Caco-2 (cell line): ENCODE measurements at regions not wholly inside any gene's neighbourhood (a gene's known extent, or its start where the extent isn't known, plus 50 kb on each side); places are given as distances from the start of the nearest gene placed in this dataset.

Source experiments
- BruUV-seq: library from RNA; stranded (reverse); fragments of 400-500 nt; replicated peaks from 2 replicates; lab custom pipeline; 2021; lab: Mats Ljungman, UMichigan
- CTCF ChIA-PET: fragments of 300-600 bp; sonication (Branson Sonifier 250); formaldehyde crosslinking; loops from one replicate; lab custom pipeline; 2022; ENCODE audit warnings: antibody characterized with exemption; lab: Charles Lee
- POLR2A ChIA-PET: fragments of 300-600 bp; sonication (Branson Sonifier 250); formaldehyde crosslinking; loops from one replicate; lab custom pipeline; 2022; ENCODE audit warnings: antibody characterized with exemption; lab: Charles Lee
- DNase-seq, 2 experiments: peaks; one replicate each; pipeline versions ENCODE4 v3.0.0 to v3.0.0-alpha.2; 2020 to 2022
- H3K27me3 ChIP-seq: replicated peaks from 2 replicates; pipeline ENCODE4 v1.6.0; 2011; ENCODE audit warnings: low read length; ENCODE audit not compliant: control insufficient read depth, insufficient read depth
- H3K36me3 ChIP-seq: 2 replicates; pipeline ENCODE4 v1.5.1; 2011; ENCODE audit warnings: low read length; ENCODE audit not compliant: control insufficient read depth, insufficient read depth
- H3K4me1 ChIP-seq: fragments of 250-450 bp; sonication (Bioruptor Pico); 2 replicates; pipeline ENCODE4 v1.5.1; 2020; ENCODE audit warnings: mild to moderate bottlenecking
- H3K4me3 ChIP-seq: 2 replicates; pipeline ENCODE4 v1.5.1; 2011; ENCODE audit warnings: low read depth, mild to moderate bottlenecking, control low read depth, low read length
- H3K9me3 ChIP-seq: fragments of 250-450 bp; sonication (Bioruptor Pico); 2 replicates; pipeline ENCODE4 v1.5.1; 2020; ENCODE audit warnings: mild to moderate bottlenecking, moderate library complexity
- H3K27ac Mint-ChIP-seq: one replicate; pipeline ENCODE4 v1.8.0; 2022; ENCODE audit warnings: mixed read lengths; ENCODE audit not compliant: unreplicated experiment
- H3K27me3 Mint-ChIP-seq: one replicate; pipeline ENCODE4 v1.8.0; 2022; ENCODE audit warnings: mixed read lengths; ENCODE audit not compliant: insufficient read depth, unreplicated experiment
- H3K36me3 Mint-ChIP-seq: one replicate; pipeline ENCODE4 v1.8.0; 2022; ENCODE audit warnings: mild to moderate bottlenecking, mixed read lengths; ENCODE audit not compliant: insufficient read depth, unreplicated experiment
- H3K4me1 Mint-ChIP-seq: one replicate; pipeline ENCODE4 v1.8.0; 2022; ENCODE audit warnings: low read depth, mixed read lengths; ENCODE audit not compliant: unreplicated experiment
- H3K4me3 Mint-ChIP-seq: one replicate; pipeline ENCODE4 v1.8.0; 2022; ENCODE audit warnings: mild to moderate bottlenecking, moderate library complexity, mixed read lengths; ENCODE audit not compliant: unreplicated experiment
- H3K9me3 Mint-ChIP-seq: one replicate; pipeline ENCODE4 v1.8.0; 2022; ENCODE audit warnings: mixed read lengths; ENCODE audit not compliant: unreplicated experiment
- CTCF ChIP-seq, 2 experiments: fragments of 200-600 bp in 1 of 2; IDR thresholded peaks; 1 replicate in 1 of 2; 2 replicates in 1 of 2; pipeline versions ENCODE4 v1.5.1 to v1.8.0; 2011 to 2022; ENCODE audit warnings: antibody characterized with exemption in 1 of 2, control low read depth in 1 of 2, inconsistent platforms in 1 of 2, low read depth in 1 of 2, low read length in 1 of 2, mild to moderate bottlenecking in 1 of 2, moderate library complexity in 1 of 2; ENCODE audit not compliant: insufficient read depth in 1 of 2, severe bottlenecking in 1 of 2, unreplicated experiment in 1 of 2
- intact Hi-C: fragments of 100-400 bp; cut with micrococcal nuclease; formaldehyde crosslinking; loops from one replicate; pipeline ENCODE4 v1.10.0; 2022; ENCODE audit not compliant: unreplicated experiment

- H3K27me3 Mint-ChIP-seq, result peaks cover 6% of the 10 kb centered on the region
- H3K9me3 Mint-ChIP-seq, result no peaks in the 10 kb centered on the region
- H3K36me3 Mint-ChIP-seq, result no peaks in the 10 kb centered on the region
- H3K4me3 Mint-ChIP-seq, result no peak overlapping the region
- intact Hi-C loops, result no loop called here
- BruUV-seq, result no TSS peak
- CTCF ChIA-PET, result no interaction called here
- DNase-seq, result no peak
- POLR2A ChIA-PET, result no interaction called here
- no peak overlapping the region for H3K4me3 ChIP-seq
- H3K36me3 ChIP-seq, result no peaks in the 10 kb centered on the region
- no peaks in the 10 kb centered on the region for H3K9me3 ChIP-seq
- no peak for TF ChIP-seq CTCF (IDR thresholded peaks at IDR 0.05; ENCODE audit: insufficient read depth in 1 of 2, low read depth in 1 of 2, low read length in 1 of 2, severe bottlenecking in 1 of 2, unreplicated experiment in 1 of 2)
- H3K4me1 ChIP-seq, result no peaks in the 10 kb centered on the region
- no peak overlapping the region for H3K27ac Mint-ChIP-seq
- H3K27me3 ChIP-seq, result no peaks in the 10 kb centered on the region; the same call in 1 of the 2 replicates
- peaks cover 6% of the 10 kb centered on the region for H3K4me1 Mint-ChIP-seq
Observed at GRCh38 chr11:33643167-33643824, 57.3 kb downstream of the C11orf91 start.

GRCh38 chr11:33642461-33643166 lies 58.0 kb downstream of the C11orf91 start:
- DNase-seq, result no peak
- TF ChIP-seq CTCF (IDR thresholded peaks at IDR 0.05; ENCODE audit: insufficient read depth in 1 of 2, low read depth in 1 of 2, low read length in 1 of 2, severe bottlenecking in 1 of 2, unreplicated experiment in 1 of 2), result no peak
- Histone ChIP-seq H3K4me1 (no peaks in the 10 kb centered on the region), H3K27me3 (no peaks in the 10 kb centered on the region; the same call in 1 of the 2 replicates), H3K4me3 (no peak overlapping the region), H3K9me3 (no peaks in the 10 kb centered on the region), H3K36me3 (no peaks in the 10 kb centered on the region)
- no peak overlapping the region for H3K27ac Mint-ChIP-seq
- intact Hi-C loops, result no loop called here
- ChIA-PET CTCF (no interaction called here), POLR2A (no interaction called here)
- no TSS peak for BruUV-seq
- no peaks in the 10 kb centered on the region for H3K9me3 Mint-ChIP-seq
- peaks cover 6% of the 10 kb centered on the region for H3K4me1 Mint-ChIP-seq
- no peaks in the 10 kb centered on the region for H3K36me3 Mint-ChIP-seq
- peaks cover 6% of the 10 kb centered on the region for H3K27me3 Mint-ChIP-seq
- no peak overlapping the region for H3K4me3 Mint-ChIP-seq

- Histone ChIP-seq H3K9me3 (no peaks in the 10 kb centered on the region), H3K4me3 (no peak overlapping the region), H3K27me3 (no peaks in the 10 kb centered on the region; the same call in 1 of the 2 replicates), H3K4me1 (no peaks in the 10 kb centered on the region), H3K36me3 (no peaks in the 10 kb centered on the region)
- TF ChIP-seq CTCF (IDR thresholded peaks at IDR 0.05; ENCODE audit: insufficient read depth in 1 of 2, low read depth in 1 of 2, low read length in 1 of 2, severe bottlenecking in 1 of 2, unreplicated experiment in 1 of 2), result no peak
- ChIA-PET CTCF (no interaction called here), POLR2A (no interaction called here)
- H3K9me3 Mint-ChIP-seq, result no peaks in the 10 kb centered on the region
- intact Hi-C loops, result no loop called here
- H3K27ac Mint-ChIP-seq, result no peak overlapping the region
- H3K4me1 Mint-ChIP-seq, result peaks cover 6% of the 10 kb centered on the region
- BruUV-seq, result no TSS peak
- H3K4me3 Mint-ChIP-seq, result no peak overlapping the region
- H3K36me3 Mint-ChIP-seq, result no peaks in the 10 kb centered on the region
- peaks cover 6% of the 10 kb centered on the region for H3K27me3 Mint-ChIP-seq
- no peak for DNase-seq
Observed at GRCh38 chr11:33640730-33641371, 59.8 kb downstream of the C11orf91 start.
